IMR-90 (cell line): ENCODE measurements at regions not wholly inside any gene's neighbourhood (a gene's known extent, or its start where the extent isn't known, plus 50 kb on each side); places are given as distances from the start of the nearest gene placed in this dataset.

ENCODE experiments used
- ATAC-seq: fragments of 200-7000 bp; cut with Tn5 transposase; 2 replicates; pipeline ENCODE4 v1.9.1; 2020; ENCODE audit warnings: low read depth, mild to moderate bottlenecking, moderate library complexity
- BruUV-seq: library from RNA; stranded (reverse); fragments of 400-500 nt; replicated peaks from 2 replicates; lab custom pipeline; 2021; lab: Mats Ljungman, UMichigan
- CTCF ChIA-PET: fragments of 300-600 bp; formaldehyde crosslinking; extraction: SDS; loops from one replicate; lab custom pipeline; 2021; ENCODE audit warnings: antibody characterized with exemption; lab: Yijun Ruan, JAX
- POLR2A ChIA-PET: fragments of 300-600 bp; sonication (Branson Sonifier 250); formaldehyde crosslinking; loops from one replicate; lab custom pipeline; 2022; ENCODE audit warnings: antibody characterized with exemption; ENCODE audit not compliant: unreplicated experiment; lab: Charles Lee
- DNase-seq: peaks from one replicate; pipeline ENCODE4 v3.0.0; 2013
- H2AFZ ChIP-seq: replicated peaks from 2 replicates; pipeline ENCODE3; 2013; ENCODE audit warnings: low read length, mild to moderate bottlenecking; ENCODE audit not compliant: poor library complexity
- H2AK5ac ChIP-seq: 2 replicates; pipeline ENCODE4 v1.6.1; 2013; ENCODE audit warnings: low read depth, low read length, inconsistent platforms
- H2AK9ac ChIP-seq: replicated peaks from 2 replicates; pipeline ENCODE3; 2013; ENCODE audit warnings: mild to moderate bottlenecking, low read depth, low read length, moderate library complexity; ENCODE audit not compliant: poor library complexity
- H2BK120ac ChIP-seq: 2 replicates; pipeline ENCODE4 v1.6.1; 2013; ENCODE audit warnings: low read depth, low read length, inconsistent platforms
- H2BK15ac ChIP-seq: 3 replicates; pipeline ENCODE4 v1.6.1; 2013; ENCODE audit warnings: low read depth, low read length, inconsistent platforms
- H2BK20ac ChIP-seq: 2 replicates; pipeline ENCODE4 v1.6.1; 2013; ENCODE audit warnings: low read depth, mild to moderate bottlenecking, inconsistent platforms, low read length, moderate library complexity
- H2BK5ac ChIP-seq: 2 replicates; pipeline ENCODE4 v1.6.1; 2013; ENCODE audit warnings: mild to moderate bottlenecking, low read depth, low read length, inconsistent platforms; ENCODE audit not compliant: poor library complexity, severe bottlenecking
- H3K14ac ChIP-seq: replicated peaks from 2 replicates; pipeline ENCODE4 v1.6.1; 2013; ENCODE audit warnings: low read depth, low read length, inconsistent platforms
- H3K18ac ChIP-seq: 2 replicates; pipeline ENCODE4 v1.6.1; 2013; ENCODE audit warnings: low read depth, low read length, control low read depth
- H3K23ac ChIP-seq: 2 replicates; pipeline ENCODE4 v1.6.1; 2013; ENCODE audit warnings: low read depth, low read length, inconsistent platforms
- H3K27ac ChIP-seq: 2 replicates; pipeline ENCODE4 v1.5.1; 2013; ENCODE audit warnings: mild to moderate bottlenecking, control low read depth, low read length; ENCODE audit not compliant: insufficient read depth
- H3K27me3 ChIP-seq: 2 replicates; pipeline ENCODE4 v1.6.1; 2013; ENCODE audit warnings: low read length; ENCODE audit not compliant: control insufficient read depth, insufficient read depth
- H3K36me3 ChIP-seq: 2 replicates; pipeline ENCODE4 v1.6.1; 2013; ENCODE audit warnings: low read length, mixed read lengths; ENCODE audit not compliant: control insufficient read depth, insufficient read depth
- H3K4ac ChIP-seq: 2 replicates; pipeline ENCODE4 v1.6.1; 2013; ENCODE audit warnings: low read depth, low read length, inconsistent platforms
- H3K4me1 ChIP-seq: 2 replicates; pipeline ENCODE4 v1.6.1; 2013; ENCODE audit warnings: low read length, mixed read lengths; ENCODE audit not compliant: control insufficient read depth, insufficient read depth
- H3K4me2 ChIP-seq: 2 replicates; pipeline ENCODE4 v1.6.1; 2013; ENCODE audit warnings: low read depth, mild to moderate bottlenecking, control low read depth, low read length, moderate library complexity
- H3K4me3 ChIP-seq: 2 replicates; pipeline ENCODE4 v1.5.1; 2013; ENCODE audit warnings: low read depth, mild to moderate bottlenecking, control low read depth, low read length, moderate library complexity; ENCODE audit not compliant: insufficient read depth
- H3K56ac ChIP-seq: 2 replicates; pipeline ENCODE4 v1.6.1; 2013; ENCODE audit warnings: low read length, inconsistent platforms; ENCODE audit not compliant: insufficient read depth; ENCODE audit errors: extremely low read depth
- H3K79me1 ChIP-seq, 2 experiments: 2 replicates each; pipeline ENCODE4 v1.6.1; 2013; ENCODE audit warnings: low read length in 2 of 2, inconsistent platforms in 1 of 2, low read depth in 1 of 2
- H3K9ac ChIP-seq: 2 replicates; pipeline ENCODE4 v1.6.1; 2013; ENCODE audit warnings: low read depth, low read length, control low read depth
- H3K9me1 ChIP-seq: 2 replicates; pipeline ENCODE4 v1.6.1; 2013; ENCODE audit warnings: low read length, inconsistent platforms; ENCODE audit not compliant: insufficient read depth
- H3K9me3 ChIP-seq: 2 replicates; pipeline ENCODE4 v1.6.1; 2013; ENCODE audit warnings: low read length; ENCODE audit not compliant: control insufficient read depth, insufficient read depth
- H4K20me1 ChIP-seq: 2 replicates; pipeline ENCODE4 v1.6.1; 2013; ENCODE audit warnings: low read length, inconsistent platforms; ENCODE audit not compliant: insufficient read depth
- H4K5ac ChIP-seq: 2 replicates; pipeline ENCODE4 v1.6.1; 2013; ENCODE audit warnings: mild to moderate bottlenecking, low read depth, low read length, control low read depth
- H4K8ac ChIP-seq, 2 experiments: 2 replicates each; pipeline ENCODE4 v1.6.1; 2013; ENCODE audit warnings: low read depth in 2 of 2, low read length in 2 of 2, control low read depth in 1 of 2, inconsistent platforms in 1 of 2
- H4K91ac ChIP-seq: 2 replicates; pipeline ENCODE4 v1.6.1; 2013; ENCODE audit warnings: low read depth, low read length, inconsistent platforms; ENCODE audit not compliant: insufficient read depth
- CEBPB ChIP-seq: IDR thresholded peaks from 2 replicates; pipeline ENCODE4 v1.6.1; 2012; ENCODE audit warnings: low read depth, low read length, improper control_type of control experiment
- CHD1 ChIP-seq: IDR thresholded peaks from 2 replicates; pipeline ENCODE4 v1.6.1; 2012; ENCODE audit warnings: low read depth, low read length, improper control_type of control experiment
- FOS ChIP-seq: fragments of 150-350 bp; IDR thresholded peaks from 2 replicates; pipeline ENCODE4 v1.6.1; 2016; ENCODE audit warnings: low read depth, low read length
- MAFK ChIP-seq: IDR thresholded peaks from 2 replicates; pipeline ENCODE4 v1.6.1; 2012; ENCODE audit warnings: low read depth, low read length, improper control_type of control experiment
- MAZ ChIP-seq: IDR thresholded peaks from 2 replicates; pipeline ENCODE4 v1.6.1; 2012; ENCODE audit warnings: low read depth, mild to moderate bottlenecking, low read length, improper control_type of control experiment, moderate library complexity, borderline replicate concordance
- NFE2L2 ChIP-seq: fragments of 150-350 bp; IDR thresholded peaks from 2 replicates; pipeline ENCODE4 v1.6.1; 2016; ENCODE audit warnings: low read depth, mild to moderate bottlenecking, low read length
- POLR2A ChIP-seq: IDR thresholded peaks from 2 replicates; pipeline ENCODE4 v1.6.1; 2012; ENCODE audit warnings: mild to moderate bottlenecking, low read depth, low read length
- RAD21 ChIP-seq: IDR thresholded peaks from 2 replicates; pipeline ENCODE4 v1.6.1; 2012; ENCODE audit warnings: low read length, improper control_type of control experiment
- RCOR1 ChIP-seq: IDR thresholded peaks from 2 replicates; pipeline ENCODE4 v1.6.1; 2012; ENCODE audit warnings: mild to moderate bottlenecking, low read length, improper control_type of control experiment; ENCODE audit not compliant: insufficient replicate concordance
- RFX5 ChIP-seq: IDR thresholded peaks from 2 replicates; pipeline ENCODE4 v1.8.0; 2012; ENCODE audit warnings: low read depth, mild to moderate bottlenecking, low read length, moderate library complexity
- WGBS, 2 experiments: methylation state at CpG; one replicate each; pipeline versions ENCODE4 v1.1.5 to v1.1.7; 2013; ENCODE audit warnings: missing lambda C conversion rate in 2 of 2; ENCODE audit not compliant: insufficient read length in 1 of 2; ENCODE audit errors: extremely low coverage in 2 of 2; 5-methylcytosine and 5-hydroxymethylcytosine counted together
- dilution Hi-C: fragments of 300-500 bp; cut with HindIII; formaldehyde crosslinking; loops from one replicate; pipeline ENCODE4 v1.14.3; 2018; ENCODE audit warnings: low sequenced_read_pairs; ENCODE audit not compliant: unreplicated experiment
- in situ Hi-C: fragments of 300-500 bp; cut with MboI; formaldehyde crosslinking; loops from 3 replicates; pipeline ENCODE4 v1.14.3; 2019; ENCODE audit warnings: low sequenced_read_pairs, inconsistent platforms, mixed read lengths
- intact Hi-C: fragments of 100-400 bp; cut with micrococcal nuclease; formaldehyde crosslinking; loops from 2 replicates; pipeline ENCODE4 v1.10.0; 2022

DNA sequence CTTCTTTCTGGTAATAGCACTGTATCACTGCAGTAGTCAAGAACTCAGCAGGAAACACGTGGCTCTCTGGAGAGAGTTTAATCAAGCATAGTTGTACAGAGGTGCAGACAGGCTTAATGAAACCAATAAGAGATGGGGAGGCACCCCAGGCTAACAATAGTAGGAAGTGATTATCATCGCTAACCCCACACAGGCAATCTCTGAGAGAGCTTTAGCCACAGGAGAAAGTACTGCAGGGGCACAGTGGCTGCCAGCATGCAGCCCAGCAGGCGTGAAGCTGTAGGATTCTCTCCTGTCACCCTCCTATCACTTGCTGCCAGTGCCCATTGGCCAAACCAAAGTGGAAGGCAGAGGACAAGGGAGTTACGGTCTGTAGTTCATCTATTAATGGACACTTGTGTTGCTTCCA lies 450.0 kb upstream of the RASGEF1B start:
- H3K18ac ChIP-seq: no peak overlapping the region
- H2BK20ac ChIP-seq: no peak overlapping the region
- no peaks in the 10 kb centered on the region for H3K9me1 ChIP-seq
- no peak overlapping the region for H3K56ac ChIP-seq
- no peak overlapping the region for H4K5ac ChIP-seq
- CTCF ChIA-PET: no interaction called here
- no peak overlapping the region for H3K23ac ChIP-seq
- no peak overlapping the region for H2BK120ac ChIP-seq
- WGBS, 2 experiments: no CpG with 5 or more reads among the region's 4 CpGs
- POLR2A ChIA-PET: no interaction called here
- no peak overlapping the region for H3K9ac ChIP-seq
- no peak overlapping the region for H4K8ac ChIP-seq
- no peak overlapping the region for H2AK5ac ChIP-seq
- no TSS peak for BruUV-seq
- ATAC-seq: no peak
- H3K14ac ChIP-seq: no peak overlapping the region
- H2AFZ ChIP-seq: no peak overlapping the region
- H3K4ac ChIP-seq: no peak overlapping the region
- DNase-seq: no peak
- H3K4me2 ChIP-seq: no peak overlapping the region
- intact Hi-C loops: no loop called here
- H3K79me1 ChIP-seq: no peaks in the 10 kb centered on the region
- no peak overlapping the region for H2BK5ac ChIP-seq
- no peaks in the 10 kb centered on the region for H3K27me3 ChIP-seq
- no peak for TF ChIP-seq NFE2L2
- TF ChIP-seq RCOR1: no peak
- TF ChIP-seq RAD21: no peak
- TF ChIP-seq RFX5: no peak
- TF ChIP-seq CEBPB: no peak
- no peak for TF ChIP-seq MAZ
- TF ChIP-seq POLR2A: no peak
- no peak for TF ChIP-seq MAFK
- TF ChIP-seq CHD1: no peak
- no peak for TF ChIP-seq FOS
- dilution Hi-C loops: no loop called here
- no peak overlapping the region for H2AK9ac ChIP-seq
- no peaks in the 10 kb centered on the region for H3K4me1 ChIP-seq
- in situ Hi-C loops: no loop called here
- no peaks in the 10 kb centered on the region for H4K20me1 ChIP-seq
- H3K27ac ChIP-seq: no peak overlapping the region
- no peaks in the 10 kb centered on the region for H3K36me3 ChIP-seq
- H3K4me3 ChIP-seq: no peak overlapping the region
- H3K9me3 ChIP-seq: no peaks in the 10 kb centered on the region
- H4K91ac ChIP-seq: no peak overlapping the region
- no peak overlapping the region for H2BK15ac ChIP-seq
